Endothelial cell of hepatic sinusoid (primary cell): ENCODE measurements at regions not wholly inside any gene's neighbourhood (a gene's known extent, or its start where the extent isn't known, plus 50 kb on each side); places are given as distances from the start of the nearest gene placed in this dataset.

Experiments
- in situ Hi-C: cut with HindIII; loops from 2 replicates; pipeline ENCODE4 v1.10.0; 2017; ENCODE audit warnings: low sequenced_read_pairs

DNA sequence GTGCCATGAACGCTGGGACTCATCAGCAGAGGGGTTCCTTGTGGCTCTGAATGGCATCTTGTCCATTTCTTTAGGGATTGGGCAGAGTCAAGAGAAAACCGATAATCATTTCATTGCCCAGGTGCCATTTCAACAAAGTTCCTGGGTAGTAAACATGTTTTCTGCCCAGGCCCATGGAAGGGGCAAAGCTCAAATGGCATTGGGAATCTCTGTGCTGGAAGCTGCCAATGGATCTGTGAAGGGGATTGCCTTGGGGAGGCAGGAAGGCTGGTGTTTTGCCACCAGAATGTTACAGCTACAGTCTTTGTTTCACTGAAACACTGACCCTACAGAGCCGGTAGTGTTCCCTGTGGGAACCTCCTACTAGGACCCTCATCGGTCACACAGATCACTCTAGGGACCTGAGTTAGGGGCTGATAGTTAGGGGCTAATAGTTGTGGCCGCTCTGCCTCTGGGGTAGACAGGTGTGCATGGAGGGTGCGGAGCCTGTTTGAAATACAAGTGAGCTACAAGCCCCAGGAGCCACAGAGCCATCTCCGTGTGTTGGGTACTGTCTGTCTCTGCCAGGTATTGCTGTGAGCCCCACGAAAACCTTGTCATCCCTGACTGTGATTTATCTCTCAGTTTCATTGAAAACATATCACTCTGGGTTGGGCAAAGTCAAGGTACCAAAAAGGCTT is 224.4 kb upstream of the COPS8 start:
- in situ Hi-C loops, result no loop called here

DNA sequence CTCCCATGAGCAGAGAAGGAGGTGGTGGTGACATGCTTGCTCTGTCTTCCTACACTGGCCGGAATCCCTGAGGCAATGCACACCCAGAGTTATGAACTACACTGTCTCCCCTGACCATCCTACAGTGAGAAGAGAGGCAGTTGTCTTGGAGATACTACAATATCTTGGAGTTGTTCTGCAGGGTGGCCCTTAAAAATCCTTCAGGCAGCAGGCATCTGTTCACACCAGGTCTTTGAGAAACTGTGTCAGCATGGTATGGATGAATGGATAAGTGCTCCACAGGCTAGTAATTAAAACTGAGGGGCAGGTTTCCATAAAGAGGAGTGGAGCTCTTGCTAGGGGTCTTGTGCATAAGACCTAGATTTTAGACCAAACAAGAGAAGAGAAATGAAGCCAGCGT is 223.7 kb upstream of the COPS8 start:
- in situ Hi-C loops, result no loop called here

DNA sequence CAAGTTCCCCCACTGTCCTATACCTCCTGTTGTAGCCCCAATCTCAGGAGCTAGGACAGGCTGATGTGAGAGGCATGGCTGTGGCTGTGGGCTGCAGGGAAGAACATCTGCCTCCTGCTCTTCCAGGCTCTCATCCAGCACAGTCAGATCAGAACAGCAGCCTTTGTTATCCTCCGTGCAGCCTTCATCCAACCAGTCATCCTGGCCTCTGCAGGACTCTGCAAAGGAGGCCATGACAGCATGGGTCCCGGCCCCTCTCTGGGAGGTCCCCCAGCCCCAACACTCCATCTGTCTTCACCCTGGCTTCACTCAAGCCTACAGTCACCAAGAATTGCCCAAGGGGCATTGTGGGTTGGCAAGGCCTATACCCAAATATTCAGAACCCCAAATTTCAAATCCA is 223.2 kb upstream of the COPS8 start:
- in situ Hi-C loops, result no loop called here

DNA sequence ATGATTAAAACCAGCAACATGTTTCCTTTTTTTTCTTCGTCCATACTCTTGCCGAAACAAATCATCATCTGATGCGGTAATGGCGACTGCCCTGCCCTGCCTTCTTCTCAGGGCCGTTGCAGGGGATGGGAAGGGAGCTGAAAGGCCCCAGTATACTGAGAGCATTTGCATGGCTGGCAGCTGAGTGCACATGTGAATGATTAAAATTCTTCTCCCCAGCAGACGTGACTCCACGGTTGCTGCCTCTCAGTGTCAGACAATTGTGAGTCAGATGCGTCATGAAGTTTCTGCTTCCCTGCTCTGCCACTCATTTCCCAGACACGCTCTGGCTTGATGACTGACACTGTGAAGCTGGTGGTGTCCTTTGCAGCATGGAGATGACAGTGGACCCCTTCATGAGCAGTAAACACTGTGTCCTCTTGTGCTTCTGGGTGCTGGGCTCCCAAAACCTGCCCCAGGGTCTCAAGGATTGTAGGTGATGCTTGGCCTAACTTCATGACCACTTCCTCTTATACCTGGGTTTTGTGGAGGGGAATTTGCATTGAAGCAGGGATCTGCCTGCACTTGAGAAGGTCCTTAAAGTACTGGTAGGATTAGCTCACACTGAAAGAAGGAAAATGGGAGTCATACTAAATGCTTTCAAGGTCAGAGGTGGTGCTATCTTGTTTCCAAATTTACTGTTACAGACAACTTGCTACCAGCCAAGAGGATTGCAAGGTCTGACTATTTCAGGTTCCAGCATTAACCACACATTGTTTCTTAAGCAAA is 222.5 kb upstream of the COPS8 start:
- in situ Hi-C loops, result no loop called here

DNA sequence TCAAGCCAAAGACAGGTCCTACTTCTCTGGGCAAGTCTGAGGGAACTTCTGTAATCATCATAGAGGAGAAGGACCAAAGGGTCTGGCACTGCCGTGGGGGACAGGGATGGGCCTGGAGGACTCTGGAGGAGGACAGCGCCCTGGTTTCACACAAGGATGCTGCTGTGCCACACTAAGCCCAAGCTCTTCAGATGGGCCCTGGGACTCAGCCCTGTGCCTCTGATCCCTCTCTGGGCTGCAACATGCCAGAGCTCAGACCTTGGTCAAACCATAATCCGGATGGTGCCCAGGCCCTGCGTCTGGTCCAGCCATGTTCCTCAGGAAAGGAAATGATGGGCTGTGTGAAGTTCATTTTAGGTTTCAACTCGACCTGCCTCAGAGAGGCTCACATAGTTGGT is 222.0 kb upstream of the COPS8 start:
- in situ Hi-C loops, result no loop called here

DNA sequence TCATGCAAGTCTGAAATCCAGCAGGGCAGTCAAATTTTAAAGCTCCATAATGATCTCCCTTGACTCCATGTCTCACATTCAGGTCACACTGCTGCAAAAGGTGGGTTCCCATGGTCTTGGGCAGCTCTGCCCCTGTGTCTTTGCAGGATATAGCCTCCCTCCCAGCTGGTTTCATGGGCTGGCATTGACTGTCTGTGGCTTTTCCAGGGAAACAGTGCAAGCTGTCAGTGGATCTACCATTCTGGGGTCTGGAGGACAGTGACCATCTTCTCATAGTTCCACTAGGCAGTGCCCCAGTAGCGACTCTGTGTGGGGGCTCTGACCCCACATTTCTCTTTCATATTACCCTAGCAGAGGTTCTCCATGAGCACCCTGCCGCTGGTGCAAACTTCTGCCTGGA is 220.6 kb upstream of the COPS8 start:
- in situ Hi-C loops, result no loop called here

DNA sequence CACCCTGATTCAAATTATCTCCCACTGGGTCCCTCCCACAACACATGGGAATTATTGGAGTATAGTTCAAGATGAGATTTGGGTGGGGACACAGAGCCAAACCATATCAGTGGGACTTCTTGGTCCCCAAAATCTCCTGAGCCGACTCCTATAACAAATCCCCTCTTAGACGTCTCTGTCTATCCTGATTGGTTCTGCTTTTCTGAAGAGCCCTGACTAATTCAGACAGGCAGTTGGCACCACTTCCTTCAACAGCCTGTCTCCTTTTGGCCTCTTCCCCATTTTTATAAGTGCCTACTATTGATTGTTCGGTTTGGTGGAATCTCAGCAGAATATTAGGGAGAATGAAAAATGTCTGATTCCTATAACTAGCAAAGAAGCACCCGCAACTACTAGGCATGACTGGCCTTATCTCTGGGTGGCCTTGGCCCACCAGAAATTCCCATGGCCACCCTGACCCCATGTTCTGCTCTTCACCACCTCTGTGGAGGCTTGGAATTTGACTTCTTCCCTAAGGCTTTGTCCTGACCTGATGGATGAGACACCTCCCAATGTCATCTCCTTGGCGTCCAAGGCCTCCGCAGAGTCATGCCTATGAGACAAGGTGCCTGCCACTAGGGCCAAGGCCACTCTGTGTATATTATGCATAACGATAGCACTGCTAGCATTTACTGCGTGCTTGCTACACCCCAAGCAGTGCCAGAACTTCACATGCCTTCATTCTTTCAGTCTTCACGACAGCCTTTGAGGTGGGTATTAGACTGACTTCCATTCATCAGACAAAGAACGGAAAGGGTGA is 218.9 kb upstream of the COPS8 start:
- in situ Hi-C loops, result no loop called here

DNA sequence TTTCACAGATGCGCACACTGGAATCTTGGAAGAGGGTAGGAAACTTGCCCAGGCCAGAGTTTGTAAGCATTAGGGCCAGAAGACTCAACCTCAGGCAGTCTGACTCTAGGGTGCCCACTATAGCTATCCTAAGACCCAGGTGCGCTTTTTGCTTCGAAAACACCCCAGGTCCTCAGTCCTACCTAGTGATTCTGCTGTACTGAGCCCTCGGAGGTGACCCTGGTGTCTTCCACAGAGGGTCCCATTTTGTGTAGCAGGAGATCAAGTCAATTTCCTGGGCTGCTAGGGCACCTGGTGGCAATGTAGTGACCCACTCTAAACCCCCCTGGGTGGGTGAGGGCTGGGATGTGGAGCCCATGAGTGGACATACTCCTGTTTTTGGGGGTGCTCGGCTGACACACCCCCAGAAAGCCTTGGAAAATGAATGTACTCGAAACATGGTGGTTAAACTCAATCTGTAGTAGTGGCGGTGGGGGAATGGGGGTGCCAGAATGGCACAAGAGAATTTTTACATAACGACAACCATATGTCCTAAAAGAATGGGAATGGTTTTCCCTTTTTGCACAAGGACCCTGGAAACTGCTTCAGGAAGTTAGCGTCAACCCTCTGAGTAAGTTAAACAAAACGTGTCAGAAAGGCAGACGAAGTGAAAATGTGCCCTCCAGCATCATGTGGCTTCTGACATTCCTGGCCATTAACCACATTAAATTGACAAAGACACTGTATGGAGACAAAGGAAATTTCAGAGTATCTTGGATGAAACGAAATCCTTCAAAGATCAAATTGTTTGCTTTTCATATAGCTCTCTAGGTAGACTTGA is 218.0 kb upstream of the COPS8 start:
- in situ Hi-C loops, result no loop called here

DNA sequence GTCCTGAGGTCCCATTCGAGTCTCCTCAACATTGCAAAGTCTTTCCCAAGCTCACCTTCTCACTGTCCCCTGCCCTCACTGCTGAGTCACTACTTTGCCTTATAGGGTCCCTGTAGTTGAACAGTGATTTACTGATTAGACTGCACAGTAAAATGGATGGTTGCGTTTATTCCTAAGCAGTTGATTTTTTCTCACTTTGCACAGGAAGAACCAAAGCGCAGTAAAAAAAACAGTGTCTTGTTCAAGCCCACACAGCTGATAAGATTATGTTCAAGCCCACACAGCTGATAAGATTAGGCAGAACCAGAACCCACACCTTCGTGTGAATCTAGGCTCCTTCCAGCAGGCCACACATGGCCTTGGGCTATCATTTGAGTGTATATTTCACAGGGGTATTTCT is 215.3 kb upstream of the COPS8 start:
- in situ Hi-C loops, result no loop called here

DNA sequence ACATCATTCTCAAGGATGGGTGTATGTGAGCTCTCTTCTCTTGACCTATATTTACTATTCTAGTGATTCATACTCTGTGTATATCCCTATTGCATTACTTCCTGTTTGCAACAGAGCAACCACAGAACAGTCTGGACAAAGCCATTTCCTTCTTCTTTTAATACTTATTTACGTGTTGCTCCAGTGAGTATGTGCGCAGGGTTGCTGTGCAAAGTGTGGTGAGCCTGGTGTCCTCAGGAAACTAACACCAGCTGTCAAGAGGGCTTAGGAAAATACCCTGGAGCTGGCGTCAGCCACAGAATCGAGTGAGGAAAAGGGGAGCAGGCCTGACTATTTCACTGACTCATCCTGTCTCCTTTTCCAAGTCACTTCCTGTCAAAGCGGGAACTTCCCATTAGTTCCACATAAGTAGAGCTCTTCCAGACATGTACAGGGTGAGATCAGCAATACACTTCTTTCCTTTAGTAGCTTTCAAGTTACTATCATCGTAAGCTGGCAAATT is 214.1 kb upstream of the COPS8 start:
- in situ Hi-C loops, result no loop called here

DNA sequence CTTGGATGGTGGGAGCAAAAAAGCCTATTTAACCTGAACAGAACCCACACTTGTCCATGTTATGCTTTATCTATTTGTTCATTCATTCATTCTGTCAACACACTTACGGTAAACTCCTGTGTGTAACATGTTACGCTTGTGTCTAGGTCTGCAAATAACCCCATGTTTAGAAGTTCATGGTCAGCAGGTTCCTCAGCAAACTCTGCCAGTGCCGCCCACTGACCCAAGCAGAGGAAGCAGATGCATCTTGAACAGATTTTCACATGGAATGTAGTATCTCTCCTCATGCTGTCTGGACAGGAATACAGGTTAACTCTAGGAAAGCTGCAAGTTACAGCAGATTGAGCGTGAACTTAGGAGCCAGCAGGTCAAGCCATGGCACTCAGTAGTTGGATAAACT is 213.7 kb upstream of the COPS8 start:
- in situ Hi-C loops, result no loop called here

DNA sequence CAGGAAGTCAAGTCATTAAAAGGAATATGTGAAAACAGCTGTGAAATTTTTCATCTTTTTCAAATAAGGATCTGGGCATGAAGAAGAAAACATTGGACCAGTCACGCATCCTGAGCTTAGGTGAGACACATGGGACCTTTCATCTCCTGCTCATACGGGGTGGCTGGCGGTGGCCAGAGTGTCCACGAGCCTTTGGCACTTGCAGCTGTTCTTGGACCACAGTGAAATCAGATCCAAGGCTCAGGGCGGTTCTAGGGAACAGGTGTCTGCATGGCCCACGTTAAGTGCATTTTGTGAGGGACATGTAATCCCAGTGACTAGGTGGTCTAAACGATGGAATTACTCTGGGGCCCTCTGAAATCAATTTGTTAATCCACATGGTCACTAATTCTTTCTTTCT is 212.7 kb upstream of the COPS8 start:
- in situ Hi-C loops, result no loop called here

DNA sequence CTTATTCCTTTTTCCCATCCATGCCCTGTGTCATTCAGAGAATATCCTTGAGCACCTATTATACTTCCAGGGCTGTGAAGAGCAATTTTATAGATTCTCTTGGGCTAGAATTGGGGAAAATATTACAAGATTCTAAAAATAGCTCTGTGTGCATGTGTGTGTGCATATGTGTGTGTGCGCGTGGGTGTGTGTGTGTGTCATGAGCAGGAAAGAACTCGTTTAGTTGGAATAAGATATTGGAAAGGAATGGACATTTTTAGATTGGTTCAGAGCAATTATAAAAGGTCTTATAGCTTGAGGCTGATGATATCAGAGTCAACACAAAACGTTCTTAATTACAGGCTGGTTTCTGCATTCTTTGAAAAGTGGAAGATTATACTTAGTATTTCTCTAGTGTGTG is 212.1 kb upstream of the COPS8 start:
- in situ Hi-C loops, result no loop called here

DNA sequence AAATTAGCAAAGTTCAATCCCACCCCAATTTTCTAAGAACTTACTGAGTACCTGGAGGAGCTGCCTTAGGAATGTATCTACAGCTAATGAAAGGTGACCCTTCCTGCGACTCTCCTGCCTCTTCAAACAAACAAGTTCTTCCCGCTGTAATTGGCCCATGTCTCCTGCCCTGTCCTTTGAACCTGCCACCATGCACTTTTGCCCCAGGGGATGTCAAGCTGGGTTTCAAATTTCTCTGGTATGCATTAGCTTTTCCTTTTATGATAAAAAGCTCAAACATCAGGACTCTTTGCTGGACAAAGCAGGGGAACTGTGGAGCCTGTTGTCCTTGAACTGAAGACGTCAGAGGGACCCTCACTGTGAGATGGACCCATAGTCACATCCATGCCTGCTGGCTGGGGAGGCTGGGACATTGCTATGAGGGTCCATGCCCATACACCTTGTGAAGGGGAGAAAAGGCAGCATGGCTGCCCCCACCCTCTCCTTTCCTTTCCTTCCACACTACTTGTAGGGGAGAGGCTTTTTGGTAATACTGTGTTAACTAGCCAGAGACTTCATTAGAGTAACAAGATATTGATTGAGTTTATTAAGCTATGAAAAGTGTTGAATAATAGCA is 210.7 kb upstream of the COPS8 start:
- in situ Hi-C loops, result no loop called here

DNA sequence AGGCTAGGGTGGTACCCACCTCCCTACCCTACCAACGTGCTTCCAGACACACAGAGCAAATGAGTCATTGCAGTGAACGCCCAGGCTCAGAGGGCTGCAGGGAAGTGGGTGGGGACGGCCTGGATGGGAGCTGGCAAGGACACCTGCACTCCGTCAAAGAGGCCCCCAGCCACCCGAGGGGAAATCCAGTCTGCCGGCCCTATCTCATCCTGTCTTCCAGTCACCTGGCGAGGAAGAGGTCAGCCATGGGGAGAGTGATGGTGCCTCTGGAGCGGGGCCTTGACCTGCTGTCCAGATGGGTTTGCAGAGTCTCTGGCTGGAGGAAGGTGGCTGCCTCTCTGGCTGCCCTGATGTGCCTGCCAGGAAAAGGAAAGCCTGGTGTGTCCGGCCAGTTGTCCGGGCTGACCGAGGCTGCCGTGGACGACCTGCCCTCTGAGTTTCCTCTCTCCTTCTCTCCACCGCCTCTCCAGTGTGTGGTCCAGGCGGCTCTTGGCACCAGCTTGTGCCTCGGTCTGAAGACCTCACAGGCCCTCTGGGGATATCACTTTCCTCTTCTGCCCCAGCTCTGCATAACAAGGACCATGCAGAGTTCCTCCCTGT is 209.7 kb upstream of the COPS8 start:
- in situ Hi-C loops, result no loop called here

DNA sequence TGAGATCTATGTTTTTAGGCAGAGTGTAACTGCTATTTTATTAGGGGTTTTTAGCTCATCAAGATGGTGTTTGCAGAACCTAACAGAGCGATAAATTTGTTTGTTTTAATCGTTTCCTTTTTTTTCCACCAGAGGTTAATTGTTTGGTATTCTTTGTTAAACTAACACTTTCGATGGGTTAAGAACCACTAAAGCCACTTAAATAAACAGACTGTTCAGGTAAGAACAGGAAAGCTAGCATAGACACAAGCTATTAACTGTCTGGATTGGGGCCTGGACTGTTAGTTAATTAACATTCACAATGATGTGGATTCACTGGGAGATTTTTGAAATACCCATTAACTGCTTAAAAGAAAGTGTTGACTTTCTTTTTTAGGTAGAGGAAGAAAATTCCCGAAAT is 209.0 kb upstream of the COPS8 start:
- in situ Hi-C loops, result no loop called here

DNA sequence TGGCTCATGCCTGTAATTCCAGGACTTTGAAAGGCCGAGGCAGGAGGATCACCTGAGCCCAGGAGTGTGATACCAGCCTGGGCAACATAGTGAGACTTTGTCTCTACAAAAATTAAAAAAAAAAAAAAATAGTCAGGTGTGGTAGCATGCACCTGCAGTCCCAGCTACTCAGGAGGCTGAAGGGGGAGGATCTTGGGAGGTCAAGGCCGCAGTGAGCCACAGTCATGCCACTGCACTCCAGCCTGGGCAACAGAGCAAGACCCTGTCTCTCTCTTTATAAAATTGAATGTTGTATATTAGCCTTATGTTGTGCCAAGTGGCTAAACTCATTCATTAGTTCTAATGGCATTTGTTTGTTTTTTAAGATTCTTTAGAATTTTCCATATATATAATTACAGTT is 207.7 kb upstream of the COPS8 start:
- in situ Hi-C loops, result no loop called here

DNA sequence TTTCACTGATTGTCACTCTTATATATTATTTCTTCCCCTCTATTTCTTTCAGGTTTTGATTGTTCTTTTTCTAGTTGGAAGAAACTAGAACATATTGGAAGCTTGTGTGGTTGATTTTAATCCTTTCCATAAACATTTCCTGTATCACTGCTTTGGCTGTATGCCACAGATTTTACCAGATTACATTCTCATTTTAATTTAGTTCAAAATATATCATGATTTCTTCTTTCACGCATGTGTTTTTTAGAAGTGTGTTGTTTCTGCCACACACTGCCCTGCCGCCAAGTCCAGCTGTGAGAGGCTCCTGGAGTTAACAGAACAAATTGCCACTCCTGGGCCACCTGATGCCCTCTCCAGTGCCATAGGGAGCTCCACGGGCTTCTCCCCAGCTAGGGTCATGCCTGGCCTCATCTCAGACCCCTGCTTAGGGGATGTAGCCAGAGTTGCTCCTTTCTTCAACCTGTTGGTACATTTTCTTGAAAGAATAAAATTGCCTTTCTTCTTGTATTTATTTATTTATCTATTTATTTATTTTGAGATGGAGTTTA is 206.2 kb upstream of the COPS8 start:
- in situ Hi-C loops, result no loop called here

DNA sequence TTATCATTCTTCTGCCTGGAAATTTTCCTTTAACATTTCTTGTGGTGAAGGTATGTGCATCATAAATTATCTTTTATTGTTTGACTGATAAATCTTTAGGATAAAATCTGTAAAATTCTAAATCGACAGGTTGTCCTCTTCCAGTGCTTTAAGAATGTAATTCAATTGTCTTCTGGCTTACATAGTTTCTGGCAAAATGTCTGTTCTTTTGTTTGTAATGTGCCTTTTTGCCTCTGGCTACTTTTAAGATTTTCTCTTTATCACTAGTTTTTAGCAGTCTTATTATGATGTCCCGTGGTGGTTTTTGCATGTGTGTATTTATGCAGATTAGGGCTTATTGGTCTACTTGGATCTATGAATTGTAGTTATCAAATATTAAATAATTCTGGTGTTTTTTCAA is 203.6 kb upstream of the COPS8 start:
- in situ Hi-C loops, result no loop called here

DNA sequence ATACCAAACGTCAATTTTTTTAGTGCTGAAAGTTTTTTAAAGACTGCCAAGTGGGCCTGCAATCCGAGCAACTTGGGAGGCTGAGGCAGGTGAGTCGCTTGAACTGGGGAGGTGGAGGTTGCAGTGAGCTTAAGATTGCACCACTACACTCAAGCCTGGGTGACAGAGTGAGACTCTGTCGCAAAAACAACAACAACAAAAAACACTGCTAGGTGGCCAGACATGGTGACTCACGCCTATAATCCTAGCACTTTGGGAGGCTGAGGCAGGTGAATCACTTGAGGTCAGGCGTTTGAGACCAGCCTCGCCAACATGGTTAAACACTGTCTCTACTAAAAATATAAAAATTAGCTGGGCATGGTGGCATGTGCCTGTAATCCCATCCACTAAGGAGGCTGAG is 202.8 kb upstream of the COPS8 start:
- in situ Hi-C loops, result no loop called here
